Gastrocnemius medialis (tissue), 4 donors: ENCODE measurements at regions not wholly inside any gene's neighbourhood (a gene's known extent, or its start where the extent isn't known, plus 50 kb on each side); places are given as distances from the start of the nearest gene placed in this dataset.

ENCODE experiments used
- POLR2A ChIP-seq, 2 donors: fragments of 450-650 bp; IDR thresholded peaks; one replicate each; pipeline ENCODE4 v1.6.1; 2017; ENCODE audit warnings: antibody characterized with exemption in 2 of 2, mild to moderate bottlenecking in 2 of 2, moderate library complexity in 2 of 2
- TF ChIP-seq, protein P1 (sequence below), 5 experiments: fragments of 450-650 bp in 3 of 5; fragments of 200-600 bp in 2 of 5; sonication (generic) in 2 of 5; IDR thresholded peaks in 4 of 5; conservative IDR thresholded peaks in 1 of 5; 1 replicate in 4 of 5; 2 replicates in 1 of 5; pipeline ENCODE4 v1.5.1; 2016 to 2019; ENCODE audit warnings: antibody characterized with exemption in 5 of 5, mild to moderate bottlenecking in 3 of 5, moderate library complexity in 3 of 5

DNA sequence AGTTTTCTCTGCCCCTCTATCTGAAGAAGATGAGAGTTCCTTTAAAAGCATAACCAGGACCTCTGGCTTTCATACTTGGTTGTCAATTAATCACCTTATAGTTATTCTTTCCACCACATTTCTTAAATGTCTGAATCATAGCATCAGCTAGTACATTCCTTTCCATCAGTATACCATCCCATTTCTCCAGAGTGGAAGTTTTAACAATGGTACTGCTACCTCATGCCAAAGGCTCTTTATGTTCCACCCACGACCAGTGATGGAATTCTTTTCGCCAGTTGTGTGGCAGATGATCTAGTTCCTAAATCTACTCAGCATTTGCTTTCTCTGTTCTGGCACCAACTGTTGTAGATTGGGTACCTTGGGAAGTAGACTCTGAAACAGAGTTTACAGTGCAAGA is 379.8 kb downstream of the ZNF674 start:
- TF ChIP-seq, protein P1, sequence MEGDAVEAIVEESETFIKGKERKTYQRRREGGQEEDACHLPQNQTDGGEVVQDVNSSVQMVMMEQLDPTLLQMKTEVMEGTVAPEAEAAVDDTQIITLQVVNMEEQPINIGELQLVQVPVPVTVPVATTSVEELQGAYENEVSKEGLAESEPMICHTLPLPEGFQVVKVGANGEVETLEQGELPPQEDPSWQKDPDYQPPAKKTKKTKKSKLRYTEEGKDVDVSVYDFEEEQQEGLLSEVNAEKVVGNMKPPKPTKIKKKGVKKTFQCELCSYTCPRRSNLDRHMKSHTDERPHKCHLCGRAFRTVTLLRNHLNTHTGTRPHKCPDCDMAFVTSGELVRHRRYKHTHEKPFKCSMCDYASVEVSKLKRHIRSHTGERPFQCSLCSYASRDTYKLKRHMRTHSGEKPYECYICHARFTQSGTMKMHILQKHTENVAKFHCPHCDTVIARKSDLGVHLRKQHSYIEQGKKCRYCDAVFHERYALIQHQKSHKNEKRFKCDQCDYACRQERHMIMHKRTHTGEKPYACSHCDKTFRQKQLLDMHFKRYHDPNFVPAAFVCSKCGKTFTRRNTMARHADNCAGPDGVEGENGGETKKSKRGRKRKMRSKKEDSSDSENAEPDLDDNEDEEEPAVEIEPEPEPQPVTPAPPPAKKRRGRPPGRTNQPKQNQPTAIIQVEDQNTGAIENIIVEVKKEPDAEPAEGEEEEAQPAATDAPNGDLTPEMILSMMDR (IDR thresholded peaks at IDR 0.05 in 4 of 5, conservative IDR thresholded peaks at IDR 0.05 in 1 of 5) = no peak
- TF ChIP-seq POLR2A (IDR thresholded peaks at IDR 0.05) = no peak
